AG04449 (cell line): ENCODE measurements at regions not wholly inside any gene's neighbourhood (a gene's known extent, or its start where the extent isn't known, plus 50 kb on each side); places are given as distances from the start of the nearest gene placed in this dataset.

Source experiments
- CTCF ChIA-PET: fragments of 350-600 bp; formaldehyde crosslinking; extraction: SDS; loops from one replicate; lab custom pipeline; 2021; ENCODE audit warnings: antibody characterized with exemption; lab: Yijun Ruan, JAX
- POLR2A ChIA-PET: fragments of 400-600, 350-600 bp; formaldehyde crosslinking; extraction: SDS; loops from one replicate; lab custom pipeline; 2020; ENCODE audit warnings: antibody characterized with exemption, inconsistent platforms; lab: Yijun Ruan, JAX
- DNase-seq: peaks from one replicate; pipeline ENCODE4 v3.0.0-alpha.2; 2010; ENCODE audit warnings: low read depth, low spot score
- H3K4me3 ChIP-seq: 2 replicates; pipeline ENCODE4 v1.5.1; 2011; ENCODE audit warnings: low read depth, mild to moderate bottlenecking, control low read depth, low read length
- CTCF ChIP-seq: IDR thresholded peaks from one replicate; pipeline ENCODE4 v1.5.1; 2011; ENCODE audit warnings: mild to moderate bottlenecking, moderate library complexity, low read length, control low read depth, inconsistent platforms; ENCODE audit not compliant: insufficient read depth; ENCODE audit errors: missing control alignments

GRCh38 chr1:104979651-104980050 lies 1230.0 kb downstream of the AMY1C start:
- no peak overlapping the region for H3K4me3 ChIP-seq
- CTCF ChIA-PET = no interaction called here
- no peak for TF ChIP-seq CTCF
- DNase-seq = no peak
- POLR2A ChIA-PET = no interaction called here

- H3K4me3 ChIP-seq = no peak overlapping the region
- POLR2A ChIA-PET = no interaction called here
- CTCF ChIA-PET = no interaction called here
- no peak for TF ChIP-seq CTCF
- no peak for DNase-seq
Measured at GRCh38 chr1:104987210-104987609, 1237.5 kb downstream of the AMY1C start.

- ChIA-PET CTCF (no interaction called here), POLR2A (no interaction called here)
- no peak overlapping the region for H3K4me3 ChIP-seq
- DNase-seq = no peak
- no peak for TF ChIP-seq CTCF
Measured at GRCh38 chr1:104989012-104989411, 1239.3 kb downstream of the AMY1C start.

GRCh38 chr1:104991702-104992101 lies 1242.0 kb downstream of the AMY1C start:
- no peak for DNase-seq
- ChIA-PET CTCF (no interaction called here), POLR2A (no interaction called here)
- no peak overlapping the region for H3K4me3 ChIP-seq
- TF ChIP-seq CTCF = no peak

GRCh38 chr1:105000793-105001192 lies 1251.1 kb downstream of the AMY1C start:
- POLR2A ChIA-PET = no interaction called here
- TF ChIP-seq CTCF = no peak
- no peak overlapping the region for H3K4me3 ChIP-seq
- CTCF ChIA-PET = no interaction called here
- no peak for DNase-seq

GRCh38 chr1:105004515-105004914 lies 1254.8 kb downstream of the AMY1C start:
- no peak for DNase-seq
- no peak for TF ChIP-seq CTCF
- POLR2A ChIA-PET = no interaction called here
- CTCF ChIA-PET = no interaction called here
- no peak overlapping the region for H3K4me3 ChIP-seq
